ENCODE measurements at regions not wholly inside any gene's neighbourhood (a gene's known extent, or its start where the extent isn't known, plus 50 kb on each side); places are given as distances from the start of the nearest gene placed in this dataset.

DNA sequence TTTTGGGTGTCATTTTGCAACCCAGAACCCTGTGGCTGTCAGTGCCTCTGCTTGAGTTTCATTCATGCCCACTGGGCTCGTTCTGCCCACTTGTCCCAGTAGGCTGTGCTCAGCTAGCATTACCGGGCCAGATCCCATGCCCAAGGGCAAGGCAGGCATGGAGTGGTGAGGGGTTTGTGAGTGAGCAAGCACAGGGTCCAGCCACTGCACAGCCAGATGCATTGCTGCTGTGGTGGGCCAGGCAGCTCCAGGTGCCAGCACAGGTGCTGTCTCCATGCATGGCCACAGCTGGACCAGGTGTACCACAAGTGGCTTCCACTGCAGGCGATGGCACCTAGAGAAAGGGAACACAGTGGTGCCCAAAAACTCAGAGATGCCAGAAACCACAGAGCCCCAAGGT lies 1671.2 kb downstream of the OLFM4 start:
- Histone ChIP-seq H3K4me1 (no peaks in the 10 kb centered on the region), H3K4me3 (no peak overlapping the region), H3K9me3 (peaks cover 0 to 6% (median 0%) of the 10 kb centered on the region in 12 donors), H3K27ac (no peak overlapping the region), H3K27me3 (no peaks in the 10 kb centered on the region), H3K36me3 (no peaks in the 10 kb centered on the region)
- 68 to 83% (median 79%) methylated on average over 2 to 3 of the region's 3 CpGs for WGBS, 4 donors
- no peak for ATAC-seq
- no peak for DNase-seq
- intact Hi-C loops (cut with DNase I), result no loop called here
- TF ChIP-seq POLR2A (IDR thresholded peaks at IDR 0.05), result no peak
- TF ChIP-seq, protein P1, sequence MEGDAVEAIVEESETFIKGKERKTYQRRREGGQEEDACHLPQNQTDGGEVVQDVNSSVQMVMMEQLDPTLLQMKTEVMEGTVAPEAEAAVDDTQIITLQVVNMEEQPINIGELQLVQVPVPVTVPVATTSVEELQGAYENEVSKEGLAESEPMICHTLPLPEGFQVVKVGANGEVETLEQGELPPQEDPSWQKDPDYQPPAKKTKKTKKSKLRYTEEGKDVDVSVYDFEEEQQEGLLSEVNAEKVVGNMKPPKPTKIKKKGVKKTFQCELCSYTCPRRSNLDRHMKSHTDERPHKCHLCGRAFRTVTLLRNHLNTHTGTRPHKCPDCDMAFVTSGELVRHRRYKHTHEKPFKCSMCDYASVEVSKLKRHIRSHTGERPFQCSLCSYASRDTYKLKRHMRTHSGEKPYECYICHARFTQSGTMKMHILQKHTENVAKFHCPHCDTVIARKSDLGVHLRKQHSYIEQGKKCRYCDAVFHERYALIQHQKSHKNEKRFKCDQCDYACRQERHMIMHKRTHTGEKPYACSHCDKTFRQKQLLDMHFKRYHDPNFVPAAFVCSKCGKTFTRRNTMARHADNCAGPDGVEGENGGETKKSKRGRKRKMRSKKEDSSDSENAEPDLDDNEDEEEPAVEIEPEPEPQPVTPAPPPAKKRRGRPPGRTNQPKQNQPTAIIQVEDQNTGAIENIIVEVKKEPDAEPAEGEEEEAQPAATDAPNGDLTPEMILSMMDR (IDR thresholded peaks at IDR 0.05), result no peak

DNA sequence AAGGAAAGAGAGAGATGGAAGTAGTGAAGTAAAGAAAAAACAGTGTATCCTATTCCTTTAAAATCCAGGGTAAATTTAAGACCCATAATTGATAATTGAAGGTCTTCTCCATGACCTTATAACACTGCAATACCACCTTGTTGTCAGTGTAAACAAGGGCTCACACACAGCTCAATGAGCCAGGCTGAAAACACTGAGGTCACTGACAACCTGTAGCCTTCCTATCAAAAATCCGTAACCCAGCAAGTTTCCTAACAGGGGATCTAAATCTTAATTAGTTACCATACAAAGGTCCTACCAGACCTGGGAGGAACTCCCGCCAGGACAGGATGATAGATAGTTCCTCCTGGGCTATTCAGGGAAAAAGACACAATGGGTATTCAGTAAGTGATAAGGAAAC lies 1677.1 kb downstream of the OLFM4 start:
- Histone ChIP-seq H3K4me3 (no peak overlapping the region), H3K27me3 (no peaks in the 10 kb centered on the region), H3K9me3 (no peaks in the 10 kb centered on the region), H3K27ac (no peak overlapping the region), H3K4me1 (no peaks in the 10 kb centered on the region), H3K36me3 (no peaks in the 10 kb centered on the region)
- DNase-seq, result no peak
- intact Hi-C loops (cut with DNase I), result no loop called here
- TF ChIP-seq, protein P1 (IDR thresholded peaks at IDR 0.05), result no peak
- TF ChIP-seq POLR2A (IDR thresholded peaks at IDR 0.05), result no peak
- no peak for ATAC-seq
- WGBS, 4 donors, result 42 to 50% (median 47%) methylated on average over 2 of the region's 2 CpGs

DNA sequence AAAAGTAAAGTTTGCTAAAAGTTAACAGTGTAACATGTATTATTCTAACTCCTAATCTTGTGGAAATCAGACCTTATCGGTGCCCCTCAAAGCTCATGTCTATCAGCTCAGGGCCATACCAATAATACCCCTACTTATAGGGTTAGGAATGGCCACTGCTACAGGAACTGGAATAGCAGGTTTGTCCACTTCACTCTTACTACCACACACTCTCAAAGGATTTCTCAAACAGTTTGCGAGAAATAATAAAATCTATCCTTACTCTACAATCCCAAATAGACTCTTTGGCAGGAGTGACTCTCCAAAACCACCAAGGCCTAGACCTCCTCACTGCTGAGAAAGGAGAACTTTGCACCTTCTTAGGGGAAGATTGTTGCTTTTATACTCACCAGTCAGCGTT lies 1677.7 kb downstream of the OLFM4 start:
- Histone ChIP-seq H3K4me1 (no peaks in the 10 kb centered on the region), H3K27ac (no peak overlapping the region), H3K36me3 (no peaks in the 10 kb centered on the region), H3K27me3 (no peaks in the 10 kb centered on the region), H3K9me3 (no peaks in the 10 kb centered on the region), H3K4me3 (no peak overlapping the region)
- intact Hi-C loops (cut with DNase I), result no loop called here
- WGBS, 4 donors, result 82 to 94% (median 92%) methylated on average over 3 of the region's 3 CpGs
- ATAC-seq (no peak), DNase-seq (no peak)
- TF ChIP-seq, protein P1 (IDR thresholded peaks at IDR 0.05), result no peak
- TF ChIP-seq POLR2A (IDR thresholded peaks at IDR 0.05), result no peak

DNA sequence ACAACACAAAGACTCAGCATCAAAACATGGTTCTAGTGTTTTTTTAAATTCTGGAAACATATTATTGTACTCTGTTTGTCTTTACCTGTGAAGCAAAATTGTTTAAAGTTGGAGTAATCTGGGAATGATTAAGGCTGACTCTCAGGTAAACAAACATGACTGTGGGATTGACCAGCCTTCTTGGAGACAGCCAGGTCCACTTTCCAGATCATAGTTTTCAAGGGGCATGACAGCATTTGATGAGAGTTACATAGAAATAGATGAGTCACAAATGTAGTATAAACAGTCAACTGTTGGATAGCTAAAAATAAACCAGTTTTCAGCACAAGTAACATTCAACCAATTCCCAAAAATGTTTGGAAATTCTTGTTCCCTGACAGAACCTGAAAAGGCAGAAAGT lies 1680.9 kb downstream of the OLFM4 start:
- H3K9me3 ChIP-seq, result peaks cover 0 to 10% (median 0%) of the 10 kb centered on the region in 12 donors

More for the DNA sequence above, 1680.9 kb downstream of the OLFM4 start:
- intact Hi-C loops (cut with DNase I), result no loop called here
- Histone ChIP-seq H3K27me3 (no peaks in the 10 kb centered on the region), H3K4me1 (no peaks in the 10 kb centered on the region), H3K36me3 (no peaks in the 10 kb centered on the region), H3K27ac (no peak overlapping the region), H3K4me3 (no peak overlapping the region)
- TF ChIP-seq, protein P1 (IDR thresholded peaks at IDR 0.05), result no peak
- no peak for DNase-seq
- ATAC-seq, result no peak

Measured in heart left ventricle (tissue), 16 donors.